ENCODE measurements at regions not wholly inside any gene's neighbourhood (a gene's known extent, or its start where the extent isn't known, plus 50 kb on each side); places are given as distances from the start of the nearest gene placed in this dataset.

- no peak for DNase-seq (ENCODE audit: low spot score)
- Mint-ChIP-seq H3K9me3 (ENCODE audit: unreplicated experiment) (no peaks in the 10 kb centered on the region), H3K36me3 (ENCODE audit: low read depth, unreplicated experiment) (no peaks in the 10 kb centered on the region), H3K4me1 (ENCODE audit: unreplicated experiment) (no peaks in the 10 kb centered on the region), H3K4me3 (ENCODE audit: unreplicated experiment) (no peak overlapping the region), H3K27ac (ENCODE audit: unreplicated experiment) (no peak overlapping the region), H3K27me3 (ENCODE audit: unreplicated experiment) (no peaks in the 10 kb centered on the region)
- no peak for TF ChIP-seq CTCF (IDR thresholded peaks at IDR 0.05; ENCODE audit: unreplicated experiment)
Measured at GRCh38 chr4:89528526-89529133, 221.0 kb upstream of the GPRIN3 start.

- H3K36me3 Mint-ChIP-seq (ENCODE audit: low read depth, unreplicated experiment), result no peaks in the 10 kb centered on the region
- DNase-seq (ENCODE audit: low spot score), result no peak
Measured at GRCh38 chr4:89521826-89522225, 214.2 kb upstream of the GPRIN3 start.

GRCh38 chr4:89519771-89520320, 212.2 kb upstream of the GPRIN3 start:
- Mint-ChIP-seq H3K27ac (ENCODE audit: unreplicated experiment) (no peak overlapping the region), H3K4me3 (ENCODE audit: unreplicated experiment) (no peak overlapping the region), H3K4me1 (ENCODE audit: unreplicated experiment) (no peaks in the 10 kb centered on the region), H3K36me3 (ENCODE audit: low read depth, unreplicated experiment) (no peaks in the 10 kb centered on the region), H3K9me3 (ENCODE audit: unreplicated experiment) (no peaks in the 10 kb centered on the region), H3K27me3 (ENCODE audit: unreplicated experiment) (no peaks in the 10 kb centered on the region)
- DNase-seq (ENCODE audit: low spot score), result no peak
- no peak for TF ChIP-seq CTCF (IDR thresholded peaks at IDR 0.05; ENCODE audit: unreplicated experiment)

More at GRCh38 chr4:89521826-89522225, 214.2 kb upstream of the GPRIN3 start:
- TF ChIP-seq CTCF (IDR thresholded peaks at IDR 0.05; ENCODE audit: unreplicated experiment), result no peak
- Mint-ChIP-seq H3K4me1 (ENCODE audit: unreplicated experiment) (no peaks in the 10 kb centered on the region), H3K9me3 (ENCODE audit: unreplicated experiment) (no peaks in the 10 kb centered on the region), H3K4me3 (ENCODE audit: unreplicated experiment) (no peak overlapping the region), H3K27ac (ENCODE audit: unreplicated experiment) (no peak overlapping the region), H3K27me3 (ENCODE audit: unreplicated experiment) (no peaks in the 10 kb centered on the region)

GRCh38 chr4:89518259-89518658, 210.7 kb upstream of the GPRIN3 start:
- no peaks in the 10 kb centered on the region for H3K36me3 Mint-ChIP-seq (ENCODE audit: low read depth, unreplicated experiment)
- TF ChIP-seq CTCF (IDR thresholded peaks at IDR 0.05; ENCODE audit: unreplicated experiment), result no peak
- H3K27me3 Mint-ChIP-seq (ENCODE audit: unreplicated experiment), result no peaks in the 10 kb centered on the region
- H3K27ac Mint-ChIP-seq (ENCODE audit: unreplicated experiment), result no peak overlapping the region
- no peak overlapping the region for H3K4me3 Mint-ChIP-seq (ENCODE audit: unreplicated experiment)
- no peaks in the 10 kb centered on the region for H3K4me1 Mint-ChIP-seq (ENCODE audit: unreplicated experiment)
- DNase-seq (ENCODE audit: low spot score), result no peak
- no peaks in the 10 kb centered on the region for H3K9me3 Mint-ChIP-seq (ENCODE audit: unreplicated experiment)

GRCh38 chr4:89514811-89515210, 207.2 kb upstream of the GPRIN3 start:
- no peaks in the 10 kb centered on the region for H3K36me3 Mint-ChIP-seq (ENCODE audit: low read depth, unreplicated experiment)
- DNase-seq (ENCODE audit: low spot score), result no peak
- no peaks in the 10 kb centered on the region for H3K27me3 Mint-ChIP-seq (ENCODE audit: unreplicated experiment)
- H3K4me3 Mint-ChIP-seq (ENCODE audit: unreplicated experiment), result no peak overlapping the region
- no peak overlapping the region for H3K27ac Mint-ChIP-seq (ENCODE audit: unreplicated experiment)
- H3K4me1 Mint-ChIP-seq (ENCODE audit: unreplicated experiment), result no peaks in the 10 kb centered on the region
- H3K9me3 Mint-ChIP-seq (ENCODE audit: unreplicated experiment), result no peaks in the 10 kb centered on the region
- no peak for TF ChIP-seq CTCF (IDR thresholded peaks at IDR 0.05; ENCODE audit: unreplicated experiment)
